Tongue (tissue), 1 donor: ENCODE measurements at regions not wholly inside any gene's neighbourhood (a gene's known extent, or its start where the extent isn't known, plus 50 kb on each side); places are given as distances from the start of the nearest gene placed in this dataset.
A peak's percentile ranks its signal among the peaks of the same experiment; 100 is the strongest.

Experiments
- DNase-seq: peaks from one replicate; pipeline ENCODE4 v3.0.0-alpha.2; 2015

- DNase-seq = no peak
These were observed 1160.4 kb upstream of the ZEB2 start for GRCh38 chr2:145680276-145680675.

- no peak for DNase-seq
These were observed 1157.5 kb upstream of the ZEB2 start for GRCh38 chr2:145677371-145677770.

GRCh38 chr2:145674705-145675104, 1154.8 kb upstream of the ZEB2 start:
- DNase-seq = no peak

DNA sequence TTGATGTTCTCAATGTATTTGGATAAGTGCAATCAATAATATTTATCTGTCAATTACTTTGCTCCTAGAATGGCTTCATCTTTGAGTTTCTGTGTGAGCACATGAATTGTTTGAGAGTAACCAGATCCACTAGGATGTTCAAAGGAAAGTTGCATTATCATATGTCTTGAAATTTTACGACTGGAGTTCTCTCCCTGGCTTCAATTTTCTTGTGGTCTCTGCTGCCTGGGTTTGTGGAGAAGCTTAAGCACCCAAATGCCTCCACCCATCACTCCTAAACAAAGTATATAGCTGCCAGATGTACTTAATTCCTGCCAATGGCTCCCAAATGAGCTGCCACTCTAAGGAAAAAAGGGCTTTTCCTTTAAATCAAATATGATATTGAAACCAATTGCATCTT, 1149.4 kb upstream of the ZEB2 start:
- no peak for DNase-seq

GRCh38 chr2:145666552-145666951, 1146.6 kb upstream of the ZEB2 start:
- DNase-seq = no peak

GRCh38 chr2:145657265-145657664, 1137.3 kb upstream of the ZEB2 start:
- DNase-seq = no peak

- no peak for DNase-seq
These were observed 1135.3 kb upstream of the ZEB2 start for GRCh38 chr2:145655165-145655765.

DNA sequence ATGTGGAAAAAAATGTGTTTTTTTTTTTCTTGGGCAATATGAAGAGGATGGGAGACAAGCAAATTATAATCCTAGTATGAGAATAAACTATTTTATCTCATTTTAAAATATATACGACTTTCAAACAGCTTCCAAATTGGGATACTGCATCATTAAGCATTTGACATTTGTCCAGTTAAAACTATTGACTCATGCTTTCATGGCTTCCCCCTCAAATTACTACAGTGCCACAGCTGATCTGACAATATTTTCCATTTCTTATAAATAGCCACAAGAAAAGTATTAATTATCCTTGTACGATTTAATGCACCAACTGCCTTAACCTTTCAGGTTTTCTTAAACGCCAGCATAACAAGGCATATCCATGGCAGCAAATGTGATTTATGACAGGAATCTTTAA, 1134.8 kb upstream of the ZEB2 start:
- no peak for DNase-seq

GRCh38 chr2:145654156-145654555, 1134.2 kb upstream of the ZEB2 start:
- no peak for DNase-seq

DNA sequence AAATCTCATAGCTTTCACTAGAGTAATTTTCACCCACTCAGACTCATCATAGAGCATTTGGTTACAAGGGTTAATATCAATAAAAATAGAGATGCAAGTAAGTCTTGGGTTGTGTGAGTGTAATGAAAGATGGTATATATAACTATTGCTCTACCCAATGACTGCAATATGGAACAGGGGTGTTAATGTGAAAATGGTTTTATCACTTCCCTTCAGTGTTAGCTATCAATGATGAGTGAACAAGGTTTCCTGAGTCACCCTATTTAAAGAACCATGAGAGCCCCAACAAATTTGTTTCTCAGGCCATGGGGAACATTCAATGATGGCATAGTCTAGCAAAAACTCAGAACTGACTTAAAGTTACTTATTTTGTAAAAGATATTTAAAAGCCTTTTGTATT, 1133.6 kb upstream of the ZEB2 start:
- DNase-seq = no peak

DNA sequence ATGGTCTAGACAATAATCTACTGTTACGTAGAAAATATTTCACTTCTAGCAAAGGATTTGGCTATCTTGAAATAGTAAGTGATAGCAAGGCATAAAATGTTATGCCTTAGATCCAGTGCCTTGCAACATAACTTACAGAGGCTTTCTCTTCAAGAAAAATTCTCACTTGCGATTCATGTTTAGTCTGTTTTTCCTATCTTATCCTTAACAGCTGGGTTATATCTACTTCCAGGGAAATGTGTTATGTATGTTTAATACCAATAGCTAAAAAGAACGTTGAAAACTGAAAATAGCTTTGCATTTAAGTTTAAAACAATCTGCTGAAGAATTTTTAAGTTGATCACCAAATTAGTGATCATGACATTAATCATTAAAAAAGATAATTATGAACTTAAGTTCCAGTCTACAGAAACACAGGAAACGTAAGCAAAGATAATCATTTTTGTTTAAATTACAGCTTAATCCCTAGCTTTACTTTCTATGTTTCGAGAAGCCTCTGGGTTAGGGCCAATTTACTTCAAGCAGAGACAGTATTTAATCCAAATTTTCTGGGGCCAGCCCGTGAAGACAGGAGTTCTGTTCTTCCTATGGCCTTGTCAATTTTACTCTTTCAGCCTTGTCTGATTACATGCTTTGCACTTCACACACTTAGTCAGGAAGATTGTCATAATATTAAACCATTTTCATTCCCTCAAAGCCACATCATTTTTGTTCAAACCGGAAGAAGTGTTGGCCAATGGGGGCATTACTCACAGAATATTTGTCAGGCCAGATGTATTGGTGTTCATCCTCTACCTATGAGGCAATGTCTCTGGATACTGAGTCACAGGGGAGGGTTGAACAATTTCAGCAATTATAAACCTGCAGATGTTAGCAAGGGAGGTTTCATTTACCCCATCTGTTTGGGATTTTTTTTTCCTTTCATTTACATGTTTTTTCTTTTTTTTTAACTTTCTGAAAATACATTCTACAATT, 1132.9 kb upstream of the ZEB2 start:
- DNase-seq = peak; percentile 57

GRCh38 chr2:145652036-145652435, 1132.1 kb upstream of the ZEB2 start:
- no peak for DNase-seq

- DNase-seq = no peak
These were observed 1130.3 kb upstream of the ZEB2 start for GRCh38 chr2:145650226-145650625.

DNA sequence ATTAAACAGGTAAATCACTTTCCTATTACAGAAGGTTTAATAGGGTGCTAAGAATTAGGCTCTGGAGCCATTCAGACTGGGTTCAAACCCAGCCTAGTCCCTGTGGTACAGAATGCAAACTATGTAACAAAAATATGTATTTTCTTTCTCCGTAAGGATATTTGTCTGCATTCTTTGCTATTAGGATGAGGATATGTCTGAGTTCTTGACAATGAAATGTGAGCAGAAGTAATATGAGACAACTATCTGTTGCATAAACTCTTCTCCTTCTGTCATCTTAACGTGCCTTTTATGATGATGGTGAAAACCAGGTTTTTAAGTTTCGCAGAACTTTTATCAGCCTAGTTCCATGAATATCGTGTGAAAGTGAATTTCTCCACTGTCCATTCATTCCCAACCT, 1129.1 kb upstream of the ZEB2 start:
- no peak for DNase-seq

GRCh38 chr2:145644820-145645302, 1124.9 kb upstream of the ZEB2 start:
- DNase-seq = no peak

GRCh38 chr2:145638675-145639074, 1118.8 kb upstream of the ZEB2 start:
- DNase-seq = no peak

- DNase-seq = no peak
These were observed 1115.9 kb upstream of the ZEB2 start for GRCh38 chr2:145635706-145636427.

GRCh38 chr2:145631561-145631960, 1111.6 kb upstream of the ZEB2 start:
- DNase-seq = no peak

GRCh38 chr2:145626301-145626700, 1106.4 kb upstream of the ZEB2 start:
- no peak for DNase-seq

GRCh38 chr2:145625111-145625510, 1105.2 kb upstream of the ZEB2 start:
- DNase-seq = no peak

GRCh38 chr2:145623136-145623535, 1103.2 kb upstream of the ZEB2 start:
- no peak for DNase-seq

GRCh38 chr2:145622285-145622684, 1102.4 kb upstream of the ZEB2 start:
- no peak for DNase-seq

DNA sequence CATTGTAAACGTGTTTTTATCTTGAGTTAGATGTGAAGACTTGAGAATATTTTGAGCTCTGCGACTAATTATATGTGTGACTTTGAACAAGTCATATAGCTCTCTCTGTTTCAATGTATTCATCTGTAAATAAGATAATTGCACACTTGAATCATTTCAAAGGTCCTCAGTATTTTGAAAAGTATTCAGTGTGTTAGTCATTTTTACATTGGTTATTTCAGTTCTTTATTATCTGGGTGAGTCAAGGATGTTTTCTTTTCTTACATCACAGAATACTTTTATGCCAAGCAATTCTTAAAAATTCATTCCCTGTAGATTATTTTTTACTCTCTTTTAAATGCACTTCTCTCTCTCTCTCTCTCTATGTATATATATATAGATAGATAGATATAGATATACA, 1098.0 kb upstream of the ZEB2 start:
- no peak for DNase-seq
